GM21423 (cell line): ENCODE measurements at regions not wholly inside any gene's neighbourhood (a gene's known extent, or its start where the extent isn't known, plus 50 kb on each side); places are given as distances from the start of the nearest gene placed in this dataset.
A peak's percentile ranks its signal among the peaks of the same experiment; 100 is the strongest.
"Not testable (repeated sequence)": the region's sequence is repeated elsewhere in the genome, so short reads cannot be mapped to it uniquely, and the experiment has no call there.

ENCODE experiments used
- ATAC-seq: cut with Tn5 transposase; IDR thresholded peaks from one replicate; pipeline ENCODE4 v1.9.1; 2021; ENCODE audit warnings: mild to moderate bottlenecking, moderate library complexity; ENCODE audit not compliant: unreplicated experiment

DNA sequence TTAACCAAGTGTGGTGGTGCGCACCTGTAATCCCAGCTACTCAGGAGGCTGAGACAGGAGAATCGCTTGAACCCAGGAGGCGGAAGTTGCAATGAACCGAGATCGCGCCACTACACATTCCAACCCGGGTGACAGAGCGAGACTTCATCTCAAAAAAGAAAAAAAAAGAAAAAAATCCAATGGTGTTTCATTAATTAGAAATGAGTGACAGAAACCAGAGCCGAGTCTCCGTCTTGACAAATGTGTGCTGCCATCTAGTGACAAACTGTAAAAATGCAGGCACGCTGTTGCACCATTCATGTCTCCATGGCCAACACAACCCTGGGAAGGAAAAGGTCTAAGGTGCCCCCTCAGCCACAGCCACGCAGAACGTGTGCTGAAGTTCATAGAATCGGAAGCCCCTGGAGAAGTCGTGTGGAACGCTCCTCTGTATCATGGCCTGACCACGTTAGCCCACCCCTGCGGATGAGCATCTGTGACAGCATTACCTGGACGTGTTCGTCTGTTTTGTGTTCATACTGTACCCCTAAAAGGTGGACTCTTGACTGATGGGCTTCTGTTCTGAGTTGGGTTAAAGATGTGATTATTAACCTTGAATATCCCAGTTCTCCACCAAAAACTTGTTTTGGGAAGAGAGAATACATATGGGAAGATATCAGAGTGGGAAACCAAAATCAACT lies 94.9 kb downstream of the LYZL2 start:
- ATAC-seq, result peak; percentile 40

DNA sequence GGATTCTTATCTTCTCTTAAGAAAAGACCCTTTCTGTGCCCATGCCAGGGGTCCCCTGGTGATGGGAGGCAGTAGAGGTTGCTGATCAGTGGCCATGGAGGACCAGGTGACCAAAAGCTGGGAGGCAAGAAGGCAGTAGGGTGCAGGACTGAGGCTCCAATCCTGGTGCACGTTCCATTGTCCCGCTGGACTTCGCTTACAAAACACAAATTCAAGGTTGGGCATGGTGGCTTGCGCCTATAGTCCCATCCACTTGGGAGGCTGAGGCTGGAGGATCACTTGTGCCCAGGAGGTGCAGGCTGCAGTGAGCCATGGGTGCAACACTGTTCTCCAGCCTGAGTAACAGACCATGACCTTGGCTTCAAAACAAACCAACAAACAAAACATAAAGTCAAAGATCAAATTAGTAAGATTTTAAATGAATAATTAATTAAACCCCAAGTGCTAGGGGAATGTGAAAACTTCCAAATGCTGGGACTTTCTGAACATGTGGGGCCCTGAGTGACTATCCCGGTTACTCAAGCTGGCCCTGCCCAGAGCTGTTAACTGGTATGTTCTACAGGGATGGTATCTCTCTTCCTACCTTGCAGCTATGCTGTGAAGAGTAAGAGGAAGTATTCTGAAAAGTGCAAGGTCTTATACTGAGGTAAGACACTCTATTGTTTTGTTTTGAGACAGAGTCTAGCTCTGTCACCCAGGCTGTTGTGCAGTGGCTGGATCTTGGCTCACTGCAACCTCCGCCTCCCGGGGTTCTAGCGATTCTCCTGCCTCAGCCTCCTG lies 97.6 kb downstream of the LYZL2 start:
- no peak for ATAC-seq

DNA sequence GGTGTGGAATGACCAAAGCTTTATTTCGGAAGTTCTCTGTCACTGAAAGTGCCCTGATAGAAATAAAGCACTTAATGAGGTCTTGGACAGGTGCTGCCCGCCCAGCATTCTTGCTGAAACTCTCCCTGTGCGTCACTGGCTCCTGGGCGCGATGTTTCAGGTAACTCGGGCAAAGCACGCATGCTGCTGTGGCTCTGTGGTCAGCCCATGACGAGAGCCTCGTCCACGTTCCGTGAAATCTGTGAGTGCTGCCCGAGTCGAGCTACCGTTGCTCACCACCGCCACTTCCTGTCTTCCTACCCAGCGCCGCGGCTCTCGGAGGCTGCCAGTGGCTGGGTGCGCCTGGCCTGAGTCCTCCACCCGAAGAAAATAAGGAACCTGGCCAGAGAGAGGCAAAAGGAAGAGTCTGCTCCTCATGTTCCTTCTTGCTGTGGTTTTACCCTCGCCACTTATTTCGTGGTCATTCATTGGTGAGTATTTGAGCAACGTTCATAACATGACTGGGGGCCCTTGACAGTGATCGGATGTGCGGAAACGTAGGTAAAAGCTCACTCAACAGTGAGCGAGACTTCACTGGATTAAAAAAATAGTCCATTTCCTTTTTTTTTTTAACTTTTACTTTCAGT lies 95.5 kb downstream of the MAP3K8 start:
- ATAC-seq, result peak; percentile 77

GRCh38 chr10:30528429-30528786 lies 94.4 kb downstream of the MAP3K8 start:
- no peak for ATAC-seq

- no peak for ATAC-seq
Measured at GRCh38 chr10:30527623-30528428, 93.8 kb downstream of the MAP3K8 start.

DNA sequence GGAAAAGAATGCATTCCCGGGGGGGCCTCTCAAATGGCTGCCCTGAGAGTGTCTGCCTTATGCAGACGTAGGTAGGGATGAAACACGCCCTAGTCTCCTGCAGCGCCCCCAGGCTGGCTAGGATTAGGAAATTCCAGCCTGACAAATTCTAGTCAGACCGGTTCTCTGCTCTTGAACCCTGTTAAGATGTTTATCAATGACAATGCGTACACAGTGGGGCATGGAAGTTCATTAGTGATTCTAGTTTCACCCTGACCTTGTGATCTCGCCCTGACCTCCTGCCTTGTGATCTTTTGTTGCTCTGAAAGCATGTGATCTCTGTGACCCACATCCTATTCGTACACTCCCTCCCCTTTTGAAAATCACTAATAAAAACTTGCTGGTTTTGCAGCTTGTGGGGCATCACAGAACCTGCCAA lies 88.7 kb downstream of the MAP3K8 start:
- ATAC-seq, result not testable (repeated sequence)

DNA sequence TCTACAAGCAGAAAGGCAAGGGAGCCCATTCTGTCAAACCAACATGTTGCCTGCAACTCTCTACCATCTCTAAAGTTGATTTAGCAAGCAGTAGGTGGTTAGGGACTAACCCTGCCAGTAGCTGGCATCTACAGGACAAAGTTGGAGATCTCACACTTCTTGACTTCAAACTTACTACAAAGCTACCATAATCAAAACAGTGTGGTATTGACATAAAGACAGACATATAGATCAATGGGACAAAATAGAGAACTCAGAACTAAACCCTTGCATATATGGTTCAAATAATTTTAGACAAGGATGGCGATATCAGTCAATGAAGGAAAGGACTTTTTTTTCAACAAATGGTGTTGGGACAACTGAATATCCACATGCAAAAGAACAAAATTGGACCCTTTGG lies 84.9 kb downstream of the MAP3K8 start:
- no peak for ATAC-seq
